GM18526 (cell line): ENCODE measurements at regions not wholly inside any gene's neighbourhood (a gene's known extent, or its start where the extent isn't known, plus 50 kb on each side); places are given as distances from the start of the nearest gene placed in this dataset.

Experiments
- POLR2A ChIP-seq: IDR thresholded peaks from 3 replicates; pipeline ENCODE4 v1.6.1; 2011; ENCODE audit not compliant: insufficient read length; ENCODE audit errors: extremely low read depth

DNA sequence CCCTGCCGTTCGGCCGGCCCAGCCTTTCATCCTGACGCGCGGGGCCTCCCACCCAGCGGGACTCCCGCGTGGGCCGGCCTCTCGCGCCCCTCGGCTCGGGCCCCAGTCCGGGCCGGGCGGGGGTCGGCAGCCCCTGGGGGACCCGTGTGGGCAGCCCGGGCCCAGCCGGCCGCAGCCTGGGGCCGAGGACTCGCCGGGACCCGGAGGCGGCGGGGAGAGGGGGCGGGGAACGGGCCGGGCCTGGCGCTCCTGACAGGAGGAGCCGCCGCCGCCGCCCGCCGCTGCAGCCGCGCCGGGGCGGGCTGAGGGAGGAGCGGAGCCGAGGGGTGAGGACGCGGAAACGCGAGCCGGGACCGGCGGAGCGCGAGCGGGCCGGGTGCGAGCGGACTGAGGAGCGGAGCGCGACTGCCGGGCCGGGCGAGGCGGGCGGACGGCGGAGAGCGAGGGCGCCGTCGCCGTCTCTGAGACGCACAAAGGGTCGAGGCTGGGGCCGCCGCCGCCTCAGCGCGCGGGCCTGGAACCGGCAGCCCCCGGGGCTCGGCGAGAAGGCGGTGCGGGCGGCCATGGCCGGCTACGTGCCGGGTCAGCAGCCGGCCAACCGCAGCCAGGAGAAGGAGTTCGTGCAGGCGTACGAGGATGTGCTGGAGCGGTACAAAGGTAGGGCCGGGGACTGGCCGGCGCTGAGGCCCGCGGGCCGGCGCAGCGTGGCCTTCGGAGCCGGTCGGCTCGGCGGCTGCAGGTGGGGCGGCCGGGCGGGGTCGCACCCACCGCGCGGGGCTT lies 79.1 kb downstream of the NDUFS5 start:
- TF ChIP-seq POLR2A = peak; percentile 46

GRCh38 chr1:39105841-39106765 lies 80.0 kb downstream of the NDUFS5 start:
- no peak for TF ChIP-seq POLR2A

DNA sequence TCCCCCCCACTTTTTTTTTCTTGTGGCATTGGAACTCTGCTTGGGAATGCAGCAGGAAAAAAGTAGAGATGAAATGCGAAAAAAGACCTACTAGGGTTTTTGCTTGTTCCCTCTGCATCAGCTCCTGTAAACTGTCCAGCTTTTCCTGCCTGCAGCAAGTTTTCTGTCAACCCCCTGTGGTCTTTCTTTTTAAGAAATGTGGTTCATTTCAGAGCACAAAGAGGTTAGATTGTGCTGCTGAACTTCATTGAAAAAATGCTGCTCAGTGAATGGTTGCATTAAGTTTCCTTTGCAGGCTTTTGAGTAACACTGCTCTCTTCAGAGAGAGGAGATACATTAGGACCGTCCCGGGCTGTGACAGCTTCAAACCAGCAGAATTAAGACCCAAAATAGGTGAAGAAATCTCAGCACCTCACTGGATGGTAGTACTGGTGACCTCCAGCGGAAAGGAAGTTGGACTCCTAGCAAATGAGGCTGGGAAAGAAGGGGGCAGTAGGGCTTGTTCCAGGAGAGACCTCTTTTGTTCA lies 80.7 kb downstream of the NDUFS5 start:
- no peak for TF ChIP-seq POLR2A

- no peak for TF ChIP-seq POLR2A
Measured at GRCh38 chr1:39107341-39108290, 81.5 kb downstream of the NDUFS5 start.

- no peak for TF ChIP-seq POLR2A
Measured at GRCh38 chr1:39109644-39110043, 83.5 kb downstream of the NDUFS5 start.

- no peak for TF ChIP-seq POLR2A
Measured at GRCh38 chr1:39110325-39110851, 84.2 kb downstream of the NDUFS5 start.

DNA sequence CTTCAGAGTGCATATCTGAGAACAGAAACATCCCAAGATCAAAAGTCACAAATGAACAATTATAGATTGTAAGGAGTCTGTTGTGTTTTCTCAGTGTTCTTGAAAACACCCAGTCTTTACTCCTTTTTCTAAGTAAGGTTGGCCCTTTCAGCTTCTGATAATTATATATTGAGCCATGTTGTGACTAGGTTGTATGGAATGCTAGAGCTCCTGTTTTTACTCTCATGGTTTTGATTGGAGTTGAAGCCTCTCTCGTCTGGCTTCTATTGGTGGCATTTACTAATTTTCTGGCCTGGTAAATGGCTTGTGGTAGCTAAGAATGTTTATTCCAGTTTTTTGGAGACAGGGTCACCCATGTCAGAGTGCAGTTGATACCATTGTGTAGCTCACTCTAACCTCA lies 84.7 kb downstream of the NDUFS5 start:
- no peak for TF ChIP-seq POLR2A

GRCh38 chr1:39113109-39113743 lies 87.1 kb downstream of the NDUFS5 start:
- no peak for TF ChIP-seq POLR2A

DNA sequence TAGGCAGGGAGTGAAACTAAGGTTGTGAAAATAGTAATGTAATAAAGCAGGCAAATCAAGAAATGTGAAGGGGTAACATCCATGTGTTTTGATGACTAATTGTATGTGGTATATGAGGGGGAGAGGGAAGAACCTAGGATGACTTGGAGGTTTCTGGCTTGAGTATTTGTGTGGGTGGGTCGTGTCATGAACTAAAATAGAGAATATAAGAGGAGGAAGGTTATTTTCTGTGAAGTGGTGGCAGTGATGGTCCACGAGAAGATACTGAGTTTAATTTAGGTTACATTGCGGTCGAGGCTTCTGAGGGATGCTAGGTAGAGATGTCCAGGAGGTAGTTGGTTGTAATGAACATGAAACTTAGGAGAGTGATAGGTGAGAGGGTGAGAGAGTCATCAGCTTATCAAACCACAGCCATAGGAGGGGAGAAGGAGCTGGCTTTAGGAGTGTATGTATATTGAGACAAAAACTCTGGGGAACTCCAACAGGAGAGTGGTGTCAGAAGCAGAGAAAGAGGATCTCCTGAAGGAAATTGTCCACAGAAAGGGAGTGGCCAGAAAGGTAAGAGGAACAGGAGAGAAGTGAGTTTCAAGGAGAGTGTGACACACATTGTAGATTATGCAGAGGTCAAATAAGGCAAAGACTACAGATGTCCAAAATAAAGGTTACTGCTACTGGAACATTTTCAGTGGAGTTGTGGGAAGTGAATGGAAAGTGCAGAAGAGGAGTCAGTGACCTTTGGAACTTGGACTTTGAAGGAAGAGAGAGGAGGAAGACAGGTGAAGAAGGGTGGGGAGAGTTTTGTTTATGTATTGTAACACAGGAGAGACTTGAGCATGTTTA lies 89.0 kb upstream of the MACF1 start:
- TF ChIP-seq POLR2A = no peak

DNA sequence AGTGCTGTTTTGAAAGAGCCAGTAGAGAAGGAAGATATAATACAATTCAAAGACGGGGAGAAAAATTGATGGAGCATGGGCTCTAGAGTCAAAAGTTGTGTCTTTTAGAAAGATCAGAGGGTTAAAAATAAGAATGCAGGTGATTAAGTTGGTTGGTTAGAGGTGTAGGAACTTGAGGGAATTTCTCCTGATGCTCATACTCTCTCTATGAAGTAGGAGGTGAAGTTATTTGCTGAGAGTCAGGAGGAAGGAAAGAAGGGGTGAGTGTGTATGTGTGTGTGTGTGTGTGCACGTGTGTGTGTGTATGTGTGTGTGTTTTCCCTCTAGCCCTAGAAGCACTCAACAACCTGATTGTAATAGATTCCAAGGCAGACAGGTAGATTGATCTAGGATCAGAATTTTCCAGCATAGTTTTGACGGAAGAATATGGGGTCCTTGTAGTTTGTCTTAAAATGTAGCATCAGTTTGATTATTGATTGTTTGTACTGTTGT lies 88.3 kb upstream of the MACF1 start:
- TF ChIP-seq POLR2A = no peak

- no peak for TF ChIP-seq POLR2A
Measured at GRCh38 chr1:39116860-39117728, 87.4 kb upstream of the MACF1 start.

GRCh38 chr1:39117899-39118450 lies 86.5 kb upstream of the MACF1 start:
- no peak for TF ChIP-seq POLR2A

- TF ChIP-seq POLR2A = no peak
Measured at GRCh38 chr1:39122056-39122455, 82.4 kb upstream of the MACF1 start.
